ENCODE measurements at regions not wholly inside any gene's neighbourhood (a gene's known extent, or its start where the extent isn't known, plus 50 kb on each side); places are given as distances from the start of the nearest gene placed in this dataset.

DNA sequence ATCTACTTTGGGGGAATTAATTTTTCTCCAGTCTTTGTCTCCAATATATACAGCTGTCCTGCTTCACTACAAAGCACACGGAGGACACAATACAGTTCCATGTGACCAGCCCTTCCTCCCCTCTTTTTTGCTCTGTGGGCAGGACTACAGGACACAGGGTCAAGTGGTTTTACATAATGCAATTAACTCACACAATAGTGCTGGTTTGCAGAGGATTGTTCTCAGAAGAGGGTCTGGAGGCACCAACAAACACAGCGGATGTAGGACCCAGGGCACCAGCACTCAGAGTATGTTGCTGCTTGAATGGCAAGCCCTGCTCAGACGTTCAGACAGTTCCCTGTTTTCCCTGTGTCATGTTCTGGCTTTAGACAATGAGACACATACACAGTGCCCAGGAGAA, 52.0 kb upstream of the NPTX2 start:
- DNase-seq (ENCODE audit: low read depth in 2 of 2) = no peak

GRCh38 chr7:98562871-98563495, 54.1 kb upstream of the NPTX2 start:
- DNase-seq (ENCODE audit: low read depth in 2 of 2) = no peak

- DNase-seq (ENCODE audit: low read depth in 2 of 2) = no peak
Measured at GRCh38 chr7:98562381-98562823, 54.7 kb upstream of the NPTX2 start.

DNA sequence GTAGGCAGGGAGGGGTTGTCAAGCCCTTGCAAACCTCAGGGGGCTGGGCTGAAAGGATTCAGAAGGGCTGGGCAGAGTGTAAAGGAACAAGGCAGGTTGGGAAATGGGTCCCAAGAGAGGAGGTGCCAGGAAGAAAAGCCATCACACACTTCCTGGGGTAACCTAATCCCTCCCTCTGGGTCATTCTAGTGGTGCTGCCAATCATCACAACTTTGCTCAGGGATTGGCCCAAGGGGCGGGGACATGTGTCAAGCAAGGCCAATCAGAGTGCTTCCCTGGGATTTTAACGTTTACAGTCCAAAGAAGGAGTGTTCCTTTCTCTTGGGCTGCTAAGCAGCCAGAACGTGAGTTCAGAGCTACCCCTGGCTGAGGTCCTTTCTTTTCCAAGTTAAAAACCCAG, 57.1 kb upstream of the NPTX2 start:
- no peak for DNase-seq (ENCODE audit: low read depth in 2 of 2)

GRCh38 chr7:98559219-98559618, 57.9 kb upstream of the NPTX2 start:
- no peak for DNase-seq (ENCODE audit: low read depth in 2 of 2)

DNA sequence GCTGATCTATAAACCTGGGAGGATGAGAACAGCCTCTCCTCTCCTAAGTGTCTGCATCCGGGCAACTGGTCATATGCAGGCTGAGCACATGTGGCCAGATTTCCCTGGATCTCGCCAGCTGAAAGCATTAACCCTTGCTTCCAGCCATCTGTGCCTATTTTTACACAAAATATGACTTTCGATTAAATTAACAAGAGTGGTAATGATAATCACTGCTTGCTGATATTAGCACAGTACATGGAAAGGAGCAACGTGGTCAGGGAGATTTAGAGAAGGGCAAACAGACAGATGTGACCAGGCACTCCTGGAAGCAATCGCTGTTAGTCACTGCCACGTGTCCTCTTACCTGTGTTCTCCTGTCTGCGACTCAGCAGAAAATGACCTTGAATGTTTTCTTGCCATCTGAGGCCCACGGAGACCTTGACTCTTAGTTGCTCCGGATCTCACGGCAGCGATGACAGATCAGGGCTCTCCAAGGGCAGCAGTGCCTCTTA, 59.5 kb upstream of the NPTX2 start:
- no peak for DNase-seq (ENCODE audit: low read depth in 2 of 2)

DNA sequence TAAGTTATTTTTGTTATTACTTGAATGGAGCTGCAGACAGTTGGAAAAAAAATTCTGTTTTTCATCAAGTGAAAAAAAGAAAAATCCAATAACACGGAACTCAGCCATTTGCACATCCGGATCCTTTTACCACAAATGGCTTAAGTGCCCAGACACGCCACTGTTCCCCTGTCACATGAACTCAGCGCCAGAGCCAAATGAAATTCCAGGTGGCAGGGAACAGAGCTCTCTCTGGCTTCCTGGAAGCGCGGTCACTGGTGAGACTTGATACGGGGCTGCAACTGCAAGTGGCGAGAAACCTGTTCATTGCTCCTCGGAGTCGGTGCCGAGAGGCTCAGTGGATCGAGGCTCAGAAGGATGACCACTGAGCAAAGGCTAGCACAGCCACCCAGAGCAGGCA, 60.8 kb upstream of the NPTX2 start:
- no peak for DNase-seq (ENCODE audit: low read depth in 2 of 2)

DNA sequence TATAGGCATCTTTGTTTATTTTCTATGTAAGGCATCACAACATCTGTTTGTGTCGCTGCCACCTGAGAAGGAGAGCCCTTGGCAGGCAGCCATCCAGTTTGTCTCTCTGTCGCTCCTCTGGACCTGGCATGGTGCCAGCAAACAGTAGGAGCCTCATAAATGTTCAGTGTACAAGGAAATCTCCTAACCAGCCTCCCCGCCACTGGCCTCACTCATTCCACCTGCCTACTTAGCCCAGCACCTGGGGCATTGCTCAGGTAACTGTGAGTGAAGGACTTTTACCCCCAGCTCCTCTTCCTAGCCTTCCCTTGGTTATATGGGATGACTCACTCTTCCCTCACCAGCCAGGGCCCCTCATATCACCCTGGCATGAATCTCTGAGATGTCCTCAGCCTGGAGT, 61.7 kb upstream of the NPTX2 start:
- DNase-seq (ENCODE audit: low read depth in 2 of 2) = no peak

GRCh38 chr7:98553666-98554065, 63.4 kb upstream of the NPTX2 start:
- DNase-seq (ENCODE audit: low read depth in 2 of 2) = no peak

DNA sequence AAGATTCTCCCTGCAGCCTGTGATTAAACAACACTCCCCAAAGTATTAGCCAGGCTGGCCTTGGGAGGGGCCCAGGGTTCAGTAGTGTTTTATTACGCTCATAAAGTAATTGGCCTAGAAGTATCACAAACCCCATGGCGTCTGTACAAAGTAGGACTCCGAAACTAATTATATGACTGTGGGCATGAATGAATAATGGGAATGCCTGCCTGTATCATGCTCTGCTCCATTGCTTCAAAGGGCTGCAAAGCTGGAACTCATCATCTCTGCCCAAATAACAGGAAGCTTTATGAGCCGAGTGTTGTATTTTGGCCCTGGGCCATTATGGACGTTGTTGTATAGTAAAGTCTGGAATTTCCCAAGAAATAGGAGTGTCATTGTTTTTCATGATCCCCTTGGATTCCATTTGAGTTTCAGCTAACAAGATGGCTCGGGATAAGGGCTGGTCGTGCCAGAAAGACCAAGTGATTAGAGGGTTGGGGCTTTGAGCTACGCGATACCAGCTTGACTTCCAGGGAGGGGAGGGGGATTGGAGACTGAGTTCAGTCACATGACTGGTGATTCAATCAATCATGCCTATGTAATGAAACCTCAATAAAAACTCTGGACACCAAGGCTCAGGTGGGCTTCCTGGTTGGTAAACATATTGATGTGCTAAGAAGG, 65.3 kb upstream of the NPTX2 start:
- no peak for DNase-seq (ENCODE audit: low read depth in 2 of 2)

- no peak for DNase-seq (ENCODE audit: low read depth in 2 of 2)
Measured at GRCh38 chr7:98548971-98549370, 68.1 kb upstream of the NPTX2 start.

DNA sequence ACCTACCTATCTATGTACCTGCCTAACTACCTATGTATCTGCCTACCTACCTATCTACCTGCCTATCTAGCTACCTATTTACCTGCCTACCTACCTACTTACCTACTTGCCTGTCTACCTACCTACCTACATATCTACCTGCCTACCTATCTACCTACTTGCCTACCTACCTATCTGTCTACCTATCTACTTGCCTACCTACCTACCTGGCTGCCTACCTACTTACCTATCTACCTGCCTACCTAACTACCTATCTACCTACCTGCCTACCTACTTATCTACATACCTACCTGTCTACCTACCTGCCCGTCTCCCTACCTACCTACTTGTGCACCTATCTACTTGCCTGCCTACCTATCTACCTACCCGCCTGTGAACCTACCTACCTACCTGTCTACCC, 68.7 kb upstream of the NPTX2 start:
- no peak for DNase-seq (ENCODE audit: low read depth in 2 of 2)

- no peak for DNase-seq (ENCODE audit: low read depth in 2 of 2)
Measured at GRCh38 chr7:98541101-98541500, 76.0 kb upstream of the NPTX2 start.

DNA sequence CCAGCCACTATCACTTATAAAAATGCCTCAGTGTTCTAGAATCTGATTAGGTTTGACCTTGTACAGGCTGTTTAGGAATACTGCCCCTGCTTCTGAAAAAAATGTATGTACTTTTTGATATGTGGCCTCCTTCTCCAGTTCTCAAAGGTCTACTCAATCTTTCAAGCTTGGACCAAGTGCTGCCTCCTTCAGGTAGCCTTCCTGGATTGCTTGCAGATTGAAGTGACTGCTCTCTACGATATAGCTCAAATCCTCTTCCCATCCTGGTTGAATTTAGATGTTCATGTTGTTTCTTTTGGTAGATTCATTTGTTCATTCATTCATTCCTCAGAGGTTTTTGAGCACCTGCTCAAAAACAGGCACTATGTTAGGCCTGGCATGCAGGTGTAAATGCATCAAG, 77.2 kb upstream of the NPTX2 start:
- no peak for DNase-seq (ENCODE audit: low read depth in 2 of 2)

GRCh38 chr7:98536803-98537202, 80.3 kb upstream of the NPTX2 start:
- DNase-seq (ENCODE audit: low read depth in 2 of 2) = no peak

GRCh38 chr7:98534493-98534892, 82.6 kb upstream of the NPTX2 start:
- DNase-seq (ENCODE audit: low read depth in 2 of 2) = no peak

GRCh38 chr7:98531717-98532116, 85.4 kb upstream of the NPTX2 start:
- no peak for DNase-seq (ENCODE audit: low read depth in 2 of 2)

DNA sequence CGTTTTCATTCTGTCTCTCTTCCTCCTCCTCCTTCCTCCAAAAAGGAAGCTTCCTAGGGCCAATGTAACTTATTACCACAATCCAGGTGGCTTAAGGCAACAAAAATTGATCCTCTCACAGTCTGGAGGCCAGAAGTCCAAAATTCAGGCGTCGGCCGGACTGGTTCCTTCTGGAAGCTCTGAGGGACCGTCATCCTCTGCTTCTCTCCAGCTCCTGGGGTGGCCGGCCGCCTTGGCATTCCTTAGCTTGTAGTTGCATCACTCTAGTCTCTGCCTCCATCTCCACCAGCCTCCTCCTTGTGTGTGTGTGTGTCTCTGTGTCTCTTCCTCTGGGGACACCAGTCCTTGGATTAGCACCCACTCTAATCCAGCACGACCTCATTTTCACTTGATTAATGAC, 89.0 kb upstream of the NPTX2 start:
- no peak for DNase-seq (ENCODE audit: low read depth in 2 of 2)

DNA sequence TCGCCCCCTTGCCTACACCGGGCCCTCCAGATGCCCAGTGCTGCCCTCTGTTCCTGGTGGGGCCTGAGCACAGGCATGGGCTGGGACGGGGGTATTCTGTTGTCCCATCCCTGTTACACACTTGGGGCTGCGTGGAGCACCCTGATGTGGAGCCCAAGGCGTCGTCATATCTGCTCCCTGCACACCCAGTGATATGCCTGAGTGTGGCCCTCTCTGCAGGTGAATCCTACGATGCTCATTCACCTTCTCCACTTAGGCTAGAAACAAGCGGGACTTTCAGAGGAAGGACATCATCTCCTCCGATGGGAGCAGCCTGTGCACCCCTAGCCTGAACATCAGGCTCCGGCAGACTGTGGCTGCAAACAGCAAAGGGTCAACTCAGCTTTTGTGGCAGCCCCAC, 91.0 kb upstream of the NPTX2 start:
- DNase-seq (ENCODE audit: low read depth in 2 of 2) = no peak

DNA sequence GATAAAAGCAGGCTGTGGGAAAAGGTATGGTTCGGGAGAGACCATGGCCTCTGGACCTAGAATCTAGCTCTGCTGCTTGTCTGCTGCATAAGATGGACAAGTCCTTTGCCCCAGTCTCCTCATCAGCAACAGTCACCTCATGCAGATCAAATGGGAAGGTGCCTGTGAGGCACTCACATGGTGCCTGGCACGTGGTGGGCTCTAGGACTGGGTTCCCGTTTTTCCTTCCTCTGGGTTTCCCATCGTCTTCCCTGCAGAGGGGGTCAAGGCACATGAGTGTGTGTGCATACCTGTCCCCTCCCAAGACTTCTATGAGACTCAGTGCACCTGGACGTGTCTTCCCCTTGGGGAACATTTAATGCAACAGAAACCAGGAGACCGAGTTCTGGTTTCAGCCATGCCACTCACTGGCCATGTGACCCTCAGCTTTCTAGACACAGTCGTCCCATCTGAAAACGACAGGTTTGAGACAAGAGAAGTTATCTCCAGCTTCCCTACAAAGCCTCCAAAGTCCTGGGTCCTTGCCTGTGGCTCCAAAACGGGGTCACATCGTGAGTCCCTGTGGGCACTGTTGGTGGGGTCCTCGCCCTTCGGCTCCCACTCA, 95.9 kb upstream of the NPTX2 start:
- DNase-seq (ENCODE audit: low read depth in 2 of 2) = no peak

DNA sequence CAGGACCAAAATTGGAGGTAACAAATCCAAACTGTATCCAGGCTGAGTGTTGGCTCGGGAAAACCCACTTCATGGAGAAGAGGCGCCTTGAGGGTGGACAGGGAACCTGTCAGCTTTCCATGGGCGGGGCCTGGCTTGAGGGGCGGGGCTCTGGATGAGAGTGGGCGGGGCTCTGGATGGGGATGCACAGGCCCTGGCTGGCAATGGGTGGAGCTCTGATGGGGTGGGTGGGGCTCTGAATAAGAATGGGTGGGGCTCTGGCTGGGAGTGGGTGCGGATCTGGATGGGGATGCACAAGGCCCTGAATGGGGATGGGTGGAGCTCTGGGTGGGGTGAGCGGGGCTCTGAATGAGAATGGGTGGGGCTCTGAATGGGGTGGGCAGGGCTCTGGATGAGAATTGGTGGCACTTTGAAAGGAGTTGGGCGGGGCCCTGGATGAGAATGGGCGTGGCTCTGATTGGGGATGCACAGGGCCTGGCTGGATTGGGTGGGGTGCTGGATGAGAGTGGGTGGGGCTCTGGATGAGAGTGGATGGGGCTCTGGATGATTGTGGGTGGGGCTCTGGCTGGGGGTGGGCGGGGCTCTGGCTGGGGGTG, 96.6 kb upstream of the NPTX2 start:
- DNase-seq (ENCODE audit: low read depth in 2 of 2) = no peak

GRCh38 chr7:98518159-98518947, 98.7 kb upstream of the NPTX2 start:
- DNase-seq (ENCODE audit: low read depth in 2 of 2) = no peak

Data from stimulated activated CD4-positive, alpha-beta T cell treated with anti-CD3 and anti-CD28 coated beads, Interleukin-1b, Interleukin-23, amount 100 ng/mL, for 4 hours (primary cell).